ENCODE measurements at regions not wholly inside any gene's neighbourhood (a gene's known extent, or its start where the extent isn't known, plus 50 kb on each side); places are given as distances from the start of the nearest gene placed in this dataset.
"Not testable (repeated sequence)": the region's sequence is repeated elsewhere in the genome, so short reads cannot be mapped to it uniquely, and the experiment has no call there.

DNA sequence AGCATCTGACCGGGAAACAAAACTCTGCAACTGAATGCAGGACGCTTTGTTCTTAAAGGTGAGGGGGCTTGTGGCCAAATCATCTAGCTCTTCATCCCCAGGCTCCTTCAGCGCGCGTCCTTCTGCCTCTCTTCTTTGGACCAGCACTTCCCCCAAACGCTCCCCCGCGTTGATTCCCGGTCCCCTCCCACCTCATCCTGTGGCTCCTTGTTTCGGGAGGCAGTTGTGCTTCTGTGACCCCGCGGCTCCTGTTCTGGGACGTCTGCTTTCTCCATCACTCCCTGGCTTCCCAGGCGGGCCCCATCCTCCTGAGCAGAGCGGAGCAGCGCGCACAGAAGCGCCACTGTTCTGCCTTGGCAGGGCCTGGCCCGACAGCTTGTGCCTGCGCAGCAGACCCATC is 109.7 kb upstream of the ZNG1E start:
- H3K9ac ChIP-seq (ENCODE audit: low read depth, low read length, poor library complexity, severe bottlenecking); H3K4me1 ChIP-seq (ENCODE audit: insufficient read depth, low read length, poor library complexity, severe bottlenecking); H2AFZ ChIP-seq (ENCODE audit: low read length): not testable (repeated sequence)

GRCh38 chr9:65519018-65519417 is 156.7 kb upstream of the ZNG1E start:
- H2AFZ ChIP-seq (ENCODE audit: low read length); H3F3A ChIP-seq (ENCODE audit: low read depth); H3K9ac ChIP-seq (ENCODE audit: low read depth, low read length, poor library complexity, severe bottlenecking); H3K79me2 ChIP-seq (ENCODE audit: insufficient read depth, low read length); H3K27me3 ChIP-seq (ENCODE audit: insufficient read depth, low read length, poor library complexity, severe bottlenecking); H3K4me2 ChIP-seq (ENCODE audit: low read depth, low read length, poor library complexity, severe bottlenecking); H4K20me1 ChIP-seq (ENCODE audit: insufficient read depth, low read length, poor library complexity, severe bottlenecking); H3K9me3 ChIP-seq (ENCODE audit: insufficient read depth, low read depth, low read length); H3K4me3 ChIP-seq (ENCODE audit: low read length, poor library complexity, severe bottlenecking); H3K4me1 ChIP-seq (ENCODE audit: insufficient read depth, low read length, poor library complexity, severe bottlenecking); H3K36me3 ChIP-seq (ENCODE audit: insufficient read depth, low read length); H3K9me2 ChIP-seq (replicated peaks; ENCODE audit: low read depth, low read length): not testable (repeated sequence)

More for the DNA sequence above, 109.7 kb upstream of the ZNG1E start:
- H3K36me3 ChIP-seq (ENCODE audit: insufficient read depth, low read length); H3K27me3 ChIP-seq (ENCODE audit: insufficient read depth, low read length, poor library complexity, severe bottlenecking); H3F3A ChIP-seq (ENCODE audit: low read depth); H4K20me1 ChIP-seq (ENCODE audit: insufficient read depth, low read length, poor library complexity, severe bottlenecking); H3K9me3 ChIP-seq (ENCODE audit: insufficient read depth, low read depth, low read length); H3K9me2 ChIP-seq (replicated peaks; ENCODE audit: low read depth, low read length); H3K4me3 ChIP-seq (ENCODE audit: low read length, poor library complexity, severe bottlenecking); H3K4me2 ChIP-seq (ENCODE audit: low read depth, low read length, poor library complexity, severe bottlenecking); H3K79me2 ChIP-seq (ENCODE audit: insufficient read depth, low read length): not testable (repeated sequence)

DNA sequence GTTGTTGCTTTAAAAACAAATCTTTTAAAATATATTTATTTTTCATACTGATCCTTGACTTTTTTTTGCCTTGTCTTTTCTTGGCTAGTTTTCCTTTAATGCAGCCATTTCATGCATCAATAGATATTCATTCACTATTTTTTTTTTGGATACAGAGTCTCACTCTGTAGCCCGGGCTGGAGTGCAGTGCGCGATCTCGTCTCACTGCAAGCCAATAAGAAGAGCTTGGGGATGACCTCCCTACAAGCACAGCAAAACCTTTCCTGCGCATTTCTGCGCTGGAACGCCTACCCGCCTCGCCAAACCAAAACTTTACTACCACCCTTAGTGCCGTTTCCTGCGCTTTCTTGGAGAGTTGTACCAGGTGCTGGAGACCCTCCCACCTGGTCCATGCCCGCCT is 161.3 kb upstream of the ZNG1E start:
- not testable (repeated sequence) for H3K9me2 ChIP-seq (replicated peaks; ENCODE audit: low read depth, low read length); H3K36me3 ChIP-seq (ENCODE audit: insufficient read depth, low read length); H3K27me3 ChIP-seq (ENCODE audit: insufficient read depth, low read length, poor library complexity, severe bottlenecking); H3K4me1 ChIP-seq (ENCODE audit: insufficient read depth, low read length, poor library complexity, severe bottlenecking); H2AFZ ChIP-seq (ENCODE audit: low read length); H3K4me2 ChIP-seq (ENCODE audit: low read depth, low read length, poor library complexity, severe bottlenecking); H3K9me3 ChIP-seq (ENCODE audit: insufficient read depth, low read depth, low read length); H3K9ac ChIP-seq (ENCODE audit: low read depth, low read length, poor library complexity, severe bottlenecking); H3K79me2 ChIP-seq (ENCODE audit: insufficient read depth, low read length); H3F3A ChIP-seq (ENCODE audit: low read depth); H3K4me3 ChIP-seq (ENCODE audit: low read length, poor library complexity, severe bottlenecking); H4K20me1 ChIP-seq (ENCODE audit: insufficient read depth, low read length, poor library complexity, severe bottlenecking)

GRCh38 chr9:65507897-65508296 is 167.8 kb upstream of the ZNG1E start:
- H3K4me3 ChIP-seq (ENCODE audit: low read length, poor library complexity, severe bottlenecking); H3F3A ChIP-seq (ENCODE audit: low read depth); H3K36me3 ChIP-seq (ENCODE audit: insufficient read depth, low read length); H3K79me2 ChIP-seq (ENCODE audit: insufficient read depth, low read length); H3K9ac ChIP-seq (ENCODE audit: low read depth, low read length, poor library complexity, severe bottlenecking); H3K9me3 ChIP-seq (ENCODE audit: insufficient read depth, low read depth, low read length); H3K4me2 ChIP-seq (ENCODE audit: low read depth, low read length, poor library complexity, severe bottlenecking); H3K4me1 ChIP-seq (ENCODE audit: insufficient read depth, low read length, poor library complexity, severe bottlenecking); H4K20me1 ChIP-seq (ENCODE audit: insufficient read depth, low read length, poor library complexity, severe bottlenecking); H3K27me3 ChIP-seq (ENCODE audit: insufficient read depth, low read length, poor library complexity, severe bottlenecking); H2AFZ ChIP-seq (ENCODE audit: low read length); H3K9me2 ChIP-seq (replicated peaks; ENCODE audit: low read depth, low read length): not testable (repeated sequence)

- not testable (repeated sequence) for H3K27me3 ChIP-seq (ENCODE audit: insufficient read depth, low read length, poor library complexity, severe bottlenecking); H4K20me1 ChIP-seq (ENCODE audit: insufficient read depth, low read length, poor library complexity, severe bottlenecking)
Measured at GRCh38 chr9:65504686-65505085, 171.0 kb upstream of the ZNG1E start.

GRCh38 chr9:65503696-65504095 is 172.0 kb upstream of the ZNG1E start:
- not testable (repeated sequence) for H3K4me3 ChIP-seq (ENCODE audit: low read length, poor library complexity, severe bottlenecking); H3F3A ChIP-seq (ENCODE audit: low read depth); H4K20me1 ChIP-seq (ENCODE audit: insufficient read depth, low read length, poor library complexity, severe bottlenecking); H3K4me1 ChIP-seq (ENCODE audit: insufficient read depth, low read length, poor library complexity, severe bottlenecking); H3K9me3 ChIP-seq (ENCODE audit: insufficient read depth, low read depth, low read length); H3K9ac ChIP-seq (ENCODE audit: low read depth, low read length, poor library complexity, severe bottlenecking); H3K79me2 ChIP-seq (ENCODE audit: insufficient read depth, low read length); H3K36me3 ChIP-seq (ENCODE audit: insufficient read depth, low read length); H3K9me2 ChIP-seq (replicated peaks; ENCODE audit: low read depth, low read length); H2AFZ ChIP-seq (ENCODE audit: low read length); H3K27me3 ChIP-seq (ENCODE audit: insufficient read depth, low read length, poor library complexity, severe bottlenecking); H3K4me2 ChIP-seq (ENCODE audit: low read depth, low read length, poor library complexity, severe bottlenecking)

More at GRCh38 chr9:65504686-65505085, 171.0 kb upstream of the ZNG1E start:
- H3K4me2 ChIP-seq (ENCODE audit: low read depth, low read length, poor library complexity, severe bottlenecking); H3F3A ChIP-seq (ENCODE audit: low read depth); H3K9ac ChIP-seq (ENCODE audit: low read depth, low read length, poor library complexity, severe bottlenecking); H3K4me3 ChIP-seq (ENCODE audit: low read length, poor library complexity, severe bottlenecking); H3K36me3 ChIP-seq (ENCODE audit: insufficient read depth, low read length); H3K9me2 ChIP-seq (replicated peaks; ENCODE audit: low read depth, low read length); H3K79me2 ChIP-seq (ENCODE audit: insufficient read depth, low read length); H3K4me1 ChIP-seq (ENCODE audit: insufficient read depth, low read length, poor library complexity, severe bottlenecking); H3K9me3 ChIP-seq (ENCODE audit: insufficient read depth, low read depth, low read length); H2AFZ ChIP-seq (ENCODE audit: low read length): not testable (repeated sequence)

GRCh38 chr9:65482890-65483289 is 192.8 kb upstream of the ZNG1E start:
- not testable (repeated sequence) for H3K27me3 ChIP-seq (ENCODE audit: insufficient read depth, low read length, poor library complexity, severe bottlenecking); H3K79me2 ChIP-seq (ENCODE audit: insufficient read depth, low read length); H2AFZ ChIP-seq (ENCODE audit: low read length); H3K4me1 ChIP-seq (ENCODE audit: insufficient read depth, low read length, poor library complexity, severe bottlenecking); H3K36me3 ChIP-seq (ENCODE audit: insufficient read depth, low read length); H3F3A ChIP-seq (ENCODE audit: low read depth); H3K4me3 ChIP-seq (ENCODE audit: low read length, poor library complexity, severe bottlenecking); H4K20me1 ChIP-seq (ENCODE audit: insufficient read depth, low read length, poor library complexity, severe bottlenecking); H3K9ac ChIP-seq (ENCODE audit: low read depth, low read length, poor library complexity, severe bottlenecking); H3K9me2 ChIP-seq (replicated peaks; ENCODE audit: low read depth, low read length); H3K4me2 ChIP-seq (ENCODE audit: low read depth, low read length, poor library complexity, severe bottlenecking); H3K9me3 ChIP-seq (ENCODE audit: insufficient read depth, low read depth, low read length)

GRCh38 chr9:65481291-65481690 is 194.4 kb upstream of the ZNG1E start:
- not testable (repeated sequence) for H3K9me2 ChIP-seq (replicated peaks; ENCODE audit: low read depth, low read length); H3F3A ChIP-seq (ENCODE audit: low read depth); H2AFZ ChIP-seq (ENCODE audit: low read length); H3K4me3 ChIP-seq (ENCODE audit: low read length, poor library complexity, severe bottlenecking); H3K4me2 ChIP-seq (ENCODE audit: low read depth, low read length, poor library complexity, severe bottlenecking); H3K9ac ChIP-seq (ENCODE audit: low read depth, low read length, poor library complexity, severe bottlenecking); H3K9me3 ChIP-seq (ENCODE audit: insufficient read depth, low read depth, low read length); H3K27me3 ChIP-seq (ENCODE audit: insufficient read depth, low read length, poor library complexity, severe bottlenecking); H3K79me2 ChIP-seq (ENCODE audit: insufficient read depth, low read length); H3K4me1 ChIP-seq (ENCODE audit: insufficient read depth, low read length, poor library complexity, severe bottlenecking); H4K20me1 ChIP-seq (ENCODE audit: insufficient read depth, low read length, poor library complexity, severe bottlenecking); H3K36me3 ChIP-seq (ENCODE audit: insufficient read depth, low read length)
